Body of pancreas (tissue), 4 donors: ENCODE measurements at regions not wholly inside any gene's neighbourhood (a gene's known extent, or its start where the extent isn't known, plus 50 kb on each side); places are given as distances from the start of the nearest gene placed in this dataset.
A peak's percentile ranks its signal among the peaks of the same experiment; 100 is the strongest.

ENCODE experiments used
- ATAC-seq: fragments of 150-250 bp; one replicate; pipeline ENCODE4 v1.9.1; 2016
- DNase-seq, 4 donors: peaks; one replicate each; pipeline ENCODE4 v3.0.0-alpha.2; 2019
- H3K27ac ChIP-seq, 4 donors: fragments of 200-600 bp; sonication (generic); 1 replicate in 3 of 4; 2 replicates in 1 of 4; pipeline versions ENCODE4 v1.5.1 to v1.6.1; 2016 to 2019; ENCODE audit warnings: mild to moderate bottlenecking in 1 of 4, mixed read lengths in 1 of 4, moderate library complexity in 1 of 4
- H3K27me3 ChIP-seq, 2 donors: fragments of 200-600 bp; sonication (generic); one replicate each; pipeline ENCODE4 v1.6.0; 2016; ENCODE audit warnings: mild to moderate bottlenecking in 1 of 2
- H3K36me3 ChIP-seq, 2 donors: fragments of 200-600 bp; sonication (generic); replicated peaks in 1 of 2; 2 replicates each; pipeline ENCODE4 v1.5.1; 2016; ENCODE audit warnings: low read depth in 2 of 2; ENCODE audit not compliant: insufficient read depth in 1 of 2
- H3K4me1 ChIP-seq: fragments of 200-600 bp; sonication (generic); one replicate; pipeline ENCODE4 v1.6.0; 2016
- H3K4me3 ChIP-seq, 2 donors: fragments of 200-600 bp; sonication (generic); 1 replicate in 1 of 2; 2 replicates in 1 of 2; pipeline ENCODE4 v1.5.1; 2016 to 2019
- H3K9me3 ChIP-seq, 3 donors: fragments of 200-600 bp; sonication (generic); 1 replicate in 2 of 3; 2 replicates in 1 of 3; pipeline ENCODE4 v1.5.1; 2016
- CTCF ChIP-seq, 7 experiments: fragments of 450-650 bp in 4 of 7; fragments of 200-600 bp in 3 of 7; sonication (generic) in 3 of 7; IDR thresholded peaks; one replicate each; pipeline ENCODE4 v1.5.1; 2016 to 2019; ENCODE audit warnings: antibody characterized with exemption in 7 of 7
- POLR2A ChIP-seq, 3 donors: fragments of 450-650 bp; IDR thresholded peaks; one replicate each; pipeline ENCODE4 v1.6.1; 2016; ENCODE audit warnings: antibody characterized with exemption in 3 of 3, mild to moderate bottlenecking in 2 of 3
- WGBS, 2 donors: methylation state at CpG; one replicate each; pipeline ENCODE4 v1.1.5; 2017; 5-methylcytosine and 5-hydroxymethylcytosine counted together
- intact Hi-C: fragments of 100-400 bp; cut with DNase I; formaldehyde crosslinking; loops from one replicate; pipeline ENCODE4 v1.15.1; 2023

DNA sequence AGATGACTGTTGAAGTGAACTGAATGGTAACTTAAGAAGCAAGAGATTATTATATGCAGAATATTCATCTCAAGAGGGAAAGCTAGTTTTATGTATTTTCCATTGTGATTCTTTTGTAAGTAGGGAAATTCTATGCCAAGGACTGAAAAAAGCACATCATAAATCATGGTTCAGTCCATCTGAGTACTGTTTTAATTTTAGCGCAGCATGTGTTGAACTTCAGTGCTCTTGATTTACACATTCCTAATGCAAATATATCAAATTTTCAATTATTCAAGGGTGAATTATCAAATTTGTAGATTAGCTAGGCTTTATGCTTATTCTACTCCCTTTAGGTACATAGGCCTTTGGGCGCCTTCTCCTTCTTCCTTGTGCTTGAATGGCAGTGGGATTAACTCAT lies 50.3 kb upstream of the TCF12 start:
- Histone ChIP-seq H3K27me3 (no peaks in the 10 kb centered on the region), H3K4me1 (peaks cover 16% of the 10 kb centered on the region), H3K4me3 (no peak overlapping the region), H3K27ac (no peak overlapping the region), H3K9me3 (no peaks in the 10 kb centered on the region), H3K36me3 (no peaks in the 10 kb centered on the region)
- ATAC-seq (no peak), DNase-seq (no peak)
- 88 to 97% methylated on average over 2 of the region's 2 CpGs for WGBS, 2 donors
- intact Hi-C loops = no loop called here
- TF ChIP-seq POLR2A (IDR thresholded peaks at IDR 0.05) (no peak), CTCF (IDR thresholded peaks at IDR 0.05) (no peak)

DNA sequence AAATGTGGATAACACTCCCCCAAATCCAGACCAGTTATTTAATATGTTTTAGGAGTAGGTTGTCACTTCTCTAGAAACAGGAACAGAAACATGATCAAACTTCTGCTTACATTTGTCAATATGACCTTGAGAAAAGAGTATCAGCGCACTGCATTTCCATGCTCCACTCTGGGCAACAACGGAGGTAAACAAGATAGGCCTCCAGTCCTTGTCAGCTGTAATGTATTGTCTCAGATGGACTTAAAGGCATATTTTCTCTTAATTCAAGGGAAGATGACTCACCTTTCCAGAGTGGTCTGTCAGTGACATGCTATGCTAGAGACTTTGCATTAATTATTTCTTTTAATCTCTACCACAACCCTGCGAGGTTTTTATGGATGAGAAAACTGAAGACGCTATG lies 51.6 kb upstream of the TCF12 start:
- H3K27ac ChIP-seq = peak overlapping the region in 1 of 4 donors; percentile 25
- peak in 1 of 4 donors; percentile 10 for DNase-seq
- ATAC-seq = peak; percentile 53
- H3K4me3 ChIP-seq = no peak overlapping the region
- no peaks in the 10 kb centered on the region for H3K27me3 ChIP-seq
- 48 to 50% methylated on average over 4 of the region's 4 CpGs for WGBS, 2 donors
- H3K4me1 ChIP-seq = peaks cover 8% of the 10 kb centered on the region
- intact Hi-C loops = no loop called here
- no peaks in the 10 kb centered on the region for H3K36me3 ChIP-seq
- no peak for TF ChIP-seq CTCF (IDR thresholded peaks at IDR 0.05)
- TF ChIP-seq POLR2A (IDR thresholded peaks at IDR 0.05) = no peak
- H3K9me3 ChIP-seq = no peaks in the 10 kb centered on the region

DNA sequence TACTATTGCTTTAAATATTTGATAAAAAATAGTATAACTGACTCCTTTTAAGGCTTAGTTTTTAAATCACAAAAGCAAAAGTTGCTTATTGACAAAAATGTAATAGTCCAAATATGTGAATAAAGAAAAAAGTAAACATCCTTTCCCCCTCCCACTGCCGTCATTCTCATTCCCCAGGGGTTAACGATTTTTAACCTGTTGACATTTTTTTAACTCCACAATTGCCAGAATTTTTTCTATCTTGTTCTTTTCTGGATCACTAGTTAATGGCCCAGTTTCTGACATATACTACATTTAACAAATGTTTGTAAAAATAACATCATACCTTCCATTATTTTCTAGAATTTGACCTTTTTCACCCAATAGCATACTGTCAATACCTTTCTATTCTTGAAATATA lies 60.6 kb upstream of the TCF12 start:
- 5 to 19% methylated on average over 2 of the region's 2 CpGs for WGBS, 2 donors
- Histone ChIP-seq H3K4me1 (no peaks in the 10 kb centered on the region), H3K9me3 (no peaks in the 10 kb centered on the region), H3K27me3 (no peaks in the 10 kb centered on the region), H3K27ac (no peak overlapping the region), H3K36me3 (no peaks in the 10 kb centered on the region), H3K4me3 (no peak overlapping the region)
- DNase-seq (no peak), ATAC-seq (no peak)
- intact Hi-C loops = no loop called here
- no peak for TF ChIP-seq POLR2A (IDR thresholded peaks at IDR 0.05)
- TF ChIP-seq CTCF (IDR thresholded peaks at IDR 0.05) = no peak

DNA sequence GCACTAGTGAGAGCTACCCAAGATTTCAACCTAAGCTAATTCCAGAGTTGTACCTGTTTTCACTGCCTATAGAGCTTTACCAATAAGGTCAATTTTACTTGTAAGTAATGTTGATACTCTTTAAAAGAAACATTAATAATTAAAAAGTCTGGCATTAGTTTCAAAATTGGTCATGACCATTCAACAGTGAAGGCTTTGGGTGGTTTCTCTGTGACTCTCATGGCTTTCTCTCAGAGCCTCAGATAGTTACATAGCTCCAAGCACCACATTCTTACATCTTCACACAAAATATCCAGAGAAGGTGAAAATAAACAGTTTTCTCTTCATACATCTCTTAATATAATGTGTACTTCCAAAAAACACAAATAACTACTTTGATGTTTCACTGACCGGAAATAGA lies 61.5 kb upstream of the TCF12 start:
- no peaks in the 10 kb centered on the region for H3K36me3 ChIP-seq
- intact Hi-C loops = no loop called here
- no peaks in the 10 kb centered on the region for H3K4me1 ChIP-seq
- H3K27me3 ChIP-seq = no peaks in the 10 kb centered on the region
- H3K27ac ChIP-seq = no peak overlapping the region
- H3K4me3 ChIP-seq = no peak overlapping the region
- 82 to 84% methylated on average over 1 of the region's 1 CpG for WGBS, 2 donors
- TF ChIP-seq CTCF (IDR thresholded peaks at IDR 0.05) (no peak), POLR2A (IDR thresholded peaks at IDR 0.05) (no peak)
- DNase-seq (no peak), ATAC-seq (no peak)
- H3K9me3 ChIP-seq = no peaks in the 10 kb centered on the region

DNA sequence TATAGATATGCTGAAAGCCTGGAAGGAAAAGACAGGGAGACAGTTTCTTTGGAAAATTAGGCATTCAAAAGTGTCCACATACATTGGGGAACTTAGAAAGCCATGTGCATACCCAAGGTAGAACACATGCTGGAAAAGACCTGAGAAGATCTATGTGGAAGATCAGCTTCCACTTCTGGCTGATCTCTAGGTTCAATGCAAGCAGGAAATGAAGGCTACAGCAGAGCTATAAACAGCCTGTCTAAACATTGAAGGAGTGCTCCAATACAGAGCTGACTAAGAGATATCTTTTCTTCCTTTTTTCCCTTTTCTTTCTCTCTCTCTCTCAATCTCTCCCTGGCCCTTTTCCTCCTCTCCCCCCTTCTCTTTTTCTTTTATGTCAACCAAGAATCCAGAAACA lies 73.6 kb upstream of the TCF12 start:
- ATAC-seq (no peak), DNase-seq (no peak)
- H3K36me3 ChIP-seq = no peaks in the 10 kb centered on the region
- peak in 1 of 7 experiments; percentile 3 for TF ChIP-seq CTCF (IDR thresholded peaks at IDR 0.05)
- TF ChIP-seq POLR2A (IDR thresholded peaks at IDR 0.05) = no peak
- intact Hi-C loops = no loop called here
- H3K4me3 ChIP-seq = no peak overlapping the region
- no peaks in the 10 kb centered on the region for H3K4me1 ChIP-seq
- H3K27ac ChIP-seq = no peak overlapping the region
- no peaks in the 10 kb centered on the region for H3K27me3 ChIP-seq
- H3K9me3 ChIP-seq = no peaks in the 10 kb centered on the region
